Right lobe of liver (tissue), 4 donors: ENCODE measurements at regions not wholly inside any gene's neighbourhood (a gene's known extent, or its start where the extent isn't known, plus 50 kb on each side); places are given as distances from the start of the nearest gene placed in this dataset.

Experiments used
- POLR2A ChIP-seq: fragments of 450-650 bp; IDR thresholded peaks from one replicate; pipeline ENCODE4 v1.6.1; 2017; ENCODE audit warnings: antibody characterized with exemption, mild to moderate bottlenecking
- TF ChIP-seq, protein P1 (sequence below), 4 donors: fragments of 200-600 bp in 3 of 4; fragments of 450-650 bp in 1 of 4; IDR thresholded peaks; one replicate each; pipeline versions ENCODE4 v1.5.1 to v1.8.0; 2016 to 2022; ENCODE audit warnings: antibody characterized with exemption in 4 of 4, mild to moderate bottlenecking in 2 of 4
- donor health status: DM: no; HTN: no; CAD: no.
- donor health status: DM: no; HTN: no; CAD: no.
- donor health status: DM: no; HTN: yes; CAD: no.

GRCh38 chr21:16213518-16213917 is 483.7 kb downstream of the USP25 start:
- TF ChIP-seq POLR2A, result no peak
- TF ChIP-seq, protein P1, sequence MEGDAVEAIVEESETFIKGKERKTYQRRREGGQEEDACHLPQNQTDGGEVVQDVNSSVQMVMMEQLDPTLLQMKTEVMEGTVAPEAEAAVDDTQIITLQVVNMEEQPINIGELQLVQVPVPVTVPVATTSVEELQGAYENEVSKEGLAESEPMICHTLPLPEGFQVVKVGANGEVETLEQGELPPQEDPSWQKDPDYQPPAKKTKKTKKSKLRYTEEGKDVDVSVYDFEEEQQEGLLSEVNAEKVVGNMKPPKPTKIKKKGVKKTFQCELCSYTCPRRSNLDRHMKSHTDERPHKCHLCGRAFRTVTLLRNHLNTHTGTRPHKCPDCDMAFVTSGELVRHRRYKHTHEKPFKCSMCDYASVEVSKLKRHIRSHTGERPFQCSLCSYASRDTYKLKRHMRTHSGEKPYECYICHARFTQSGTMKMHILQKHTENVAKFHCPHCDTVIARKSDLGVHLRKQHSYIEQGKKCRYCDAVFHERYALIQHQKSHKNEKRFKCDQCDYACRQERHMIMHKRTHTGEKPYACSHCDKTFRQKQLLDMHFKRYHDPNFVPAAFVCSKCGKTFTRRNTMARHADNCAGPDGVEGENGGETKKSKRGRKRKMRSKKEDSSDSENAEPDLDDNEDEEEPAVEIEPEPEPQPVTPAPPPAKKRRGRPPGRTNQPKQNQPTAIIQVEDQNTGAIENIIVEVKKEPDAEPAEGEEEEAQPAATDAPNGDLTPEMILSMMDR (IDR thresholded peaks at IDR 0.05), result no peak
